NCI-H1105 (cell line): ENCODE measurements at regions not wholly inside any gene's neighbourhood (a gene's known extent, or its start where the extent isn't known, plus 50 kb on each side); places are given as distances from the start of the nearest gene placed in this dataset.
A peak's percentile ranks its signal among the peaks of the same experiment; 100 is the strongest.

Source experiments
- DNase-seq: peaks from one replicate; lab custom pipeline; 2025; lab: John Stamatoyannopoulos, UW

DNA sequence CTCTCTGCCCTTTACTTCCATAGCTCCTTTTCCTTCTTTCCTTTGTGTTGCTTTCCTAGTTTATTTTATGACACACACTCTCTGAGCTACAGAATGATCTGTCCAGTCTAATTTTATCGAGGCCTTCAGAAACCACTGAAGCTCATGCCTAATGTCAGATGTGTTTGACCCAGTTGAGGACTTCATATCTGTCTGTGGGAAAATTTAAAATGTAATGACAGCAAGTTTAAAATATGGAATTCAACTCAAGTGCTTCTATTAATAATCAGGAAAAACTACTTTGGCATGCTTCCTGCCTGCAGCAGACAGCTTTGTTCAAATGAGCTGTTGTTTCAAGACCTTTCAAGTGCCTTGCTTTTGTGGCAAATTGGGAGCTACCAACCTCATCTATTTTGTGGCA lies 261.8 kb upstream of the MTNR1B start:
- DNase-seq: peak; percentile 60

DNA sequence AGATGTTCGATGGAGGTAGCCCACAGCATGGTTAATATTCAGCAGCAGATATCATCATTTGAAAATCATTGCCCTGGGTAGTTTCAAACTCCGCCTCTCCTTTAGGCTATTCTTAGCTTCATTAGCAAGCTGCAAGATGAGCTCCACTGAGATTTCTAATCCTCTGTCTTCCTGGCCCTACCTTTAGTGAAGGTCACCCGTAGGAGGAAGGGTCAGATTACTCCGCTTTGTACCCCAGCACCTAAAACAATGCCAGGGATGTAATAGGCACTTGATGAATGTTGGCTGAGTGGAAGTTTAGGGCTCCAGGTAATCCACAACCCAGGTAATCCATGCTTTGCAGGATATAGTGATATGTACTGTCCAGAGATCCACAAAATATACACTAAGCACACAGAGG lies 260.1 kb upstream of the MTNR1B start:
- no peak for DNase-seq

DNA sequence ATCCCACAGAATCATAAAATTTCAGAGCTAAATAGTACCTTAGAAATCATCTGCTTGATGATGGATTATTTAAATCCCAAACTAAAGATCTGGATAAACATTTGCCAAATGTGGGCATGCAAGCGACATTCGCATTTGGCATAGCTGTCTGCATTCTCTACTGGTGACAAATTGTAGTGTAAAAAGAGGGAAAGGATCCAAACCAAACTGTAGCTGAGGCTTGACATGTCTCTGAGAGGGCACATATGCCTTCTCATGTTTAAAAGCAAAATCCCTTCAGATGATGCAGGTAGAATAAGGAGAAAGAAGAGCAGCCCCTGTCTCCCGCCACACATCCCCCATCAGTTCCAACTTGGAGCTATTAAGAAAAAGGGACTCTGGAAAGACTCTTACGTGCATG lies 257.5 kb upstream of the MTNR1B start:
- DNase-seq: no peak

DNA sequence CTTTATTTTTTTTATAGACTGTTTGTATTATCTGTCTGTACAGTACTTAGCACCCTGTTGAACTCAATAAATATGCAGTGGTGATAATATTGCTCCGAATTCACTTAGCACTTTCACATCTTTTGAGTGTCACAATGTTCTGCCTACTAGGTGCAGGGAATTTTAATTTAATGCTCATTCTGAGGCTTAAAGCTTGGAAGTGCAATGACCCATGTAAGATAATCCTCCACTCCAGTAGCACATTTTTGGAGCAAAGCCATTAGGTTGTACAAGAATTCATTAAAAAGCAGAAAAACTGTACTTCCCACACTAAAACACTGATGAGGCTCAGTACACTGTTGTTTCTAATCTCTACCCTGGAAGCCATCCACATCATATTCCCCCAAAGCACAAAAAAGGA lies 255.3 kb upstream of the MTNR1B start:
- no peak for DNase-seq

DNA sequence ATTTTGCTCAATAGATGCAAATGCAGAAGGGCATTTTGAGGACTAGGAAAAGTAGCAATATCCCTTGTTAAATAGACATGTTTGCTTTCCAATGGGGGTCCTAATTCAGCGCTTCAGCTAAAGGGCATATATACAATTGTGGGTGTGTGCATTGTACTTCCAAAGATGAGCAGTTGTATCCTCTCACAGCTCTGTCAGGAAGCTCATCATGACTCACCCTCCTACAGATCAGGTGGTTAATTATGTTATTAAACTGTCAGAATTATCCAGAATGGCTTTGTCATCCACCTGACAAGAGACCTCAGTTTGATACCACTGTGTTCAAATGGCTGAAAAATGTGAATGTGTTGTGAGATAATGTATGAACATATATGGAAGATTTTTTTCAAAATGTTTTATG lies 252.2 kb upstream of the MTNR1B start:
- no peak for DNase-seq

DNA sequence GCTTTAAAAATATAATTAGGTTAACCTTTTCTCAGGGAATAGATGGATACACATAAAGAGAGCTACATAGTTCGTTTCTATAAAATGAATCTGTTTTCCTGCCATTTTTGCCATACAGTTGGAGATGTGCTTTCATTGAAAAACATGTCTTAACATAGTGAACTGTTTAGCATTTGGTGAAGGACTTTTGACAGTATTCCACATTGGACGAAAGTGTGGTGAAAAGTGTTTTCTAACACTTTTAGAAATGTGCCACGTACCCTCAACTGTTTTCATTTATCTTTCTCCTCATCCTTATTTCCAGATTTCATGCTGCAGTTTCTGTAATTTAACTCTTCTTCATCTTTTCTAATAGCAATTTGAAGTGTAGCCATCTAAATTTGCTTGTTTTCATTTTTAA lies 249.1 kb upstream of the MTNR1B start:
- DNase-seq: no peak

DNA sequence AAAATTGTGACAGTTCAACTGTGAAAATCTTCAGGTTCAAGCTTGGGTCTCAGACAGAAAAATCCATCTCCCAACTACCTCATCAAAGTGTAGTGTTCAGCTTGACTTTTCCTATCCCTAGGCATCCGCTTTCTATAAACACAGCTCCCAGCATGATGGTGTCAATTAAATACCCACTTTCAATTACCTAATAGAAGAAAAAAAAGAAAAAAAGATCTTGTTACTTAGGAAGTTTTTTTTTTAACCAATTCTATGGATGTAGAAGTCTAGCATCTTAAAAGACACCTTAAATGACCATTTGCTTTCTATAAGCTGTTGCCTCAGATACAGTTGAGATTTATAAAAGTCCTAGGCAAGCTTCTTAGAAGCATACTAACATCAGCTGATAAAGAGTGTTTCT lies 244.1 kb upstream of the MTNR1B start:
- no peak for DNase-seq

DNA sequence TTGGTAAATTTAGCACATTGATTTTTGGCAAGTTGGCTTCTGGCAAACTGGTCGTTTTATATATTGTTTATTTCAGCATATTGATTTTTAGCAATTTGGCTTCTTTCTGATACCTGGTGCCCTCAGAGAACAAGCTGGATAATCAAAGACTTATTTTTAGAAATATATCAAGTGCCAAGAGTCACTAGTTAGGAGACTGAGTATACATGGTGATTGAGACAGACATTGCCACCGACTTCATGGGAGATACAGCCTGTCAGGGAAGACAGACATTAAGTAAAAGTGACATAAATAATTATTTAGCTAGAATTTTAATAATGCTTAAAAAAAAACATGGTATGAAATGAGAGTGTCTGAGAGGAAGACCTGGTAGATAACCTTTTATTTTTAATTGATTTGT lies 242.3 kb upstream of the MTNR1B start:
- no peak for DNase-seq

DNA sequence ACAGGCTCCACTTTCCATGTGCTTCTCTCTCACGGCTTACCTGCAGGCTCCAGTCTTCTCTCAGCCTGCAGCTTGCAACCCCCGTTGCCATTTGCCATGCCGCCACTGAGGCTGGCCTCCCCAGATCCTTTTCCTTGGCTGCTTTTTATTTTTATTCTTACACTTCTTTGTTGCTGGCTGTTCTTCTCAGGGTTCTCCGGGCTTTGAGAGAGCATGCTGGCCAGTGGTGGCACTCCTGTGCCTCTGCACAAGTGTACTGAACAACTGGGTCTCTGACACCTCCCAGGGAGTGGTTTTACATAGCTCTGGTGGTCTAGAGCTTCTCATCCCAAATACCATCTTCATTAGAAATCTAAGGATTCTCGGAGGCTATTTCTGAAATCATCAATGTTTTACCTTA lies 241.7 kb upstream of the MTNR1B start:
- DNase-seq: no peak

DNA sequence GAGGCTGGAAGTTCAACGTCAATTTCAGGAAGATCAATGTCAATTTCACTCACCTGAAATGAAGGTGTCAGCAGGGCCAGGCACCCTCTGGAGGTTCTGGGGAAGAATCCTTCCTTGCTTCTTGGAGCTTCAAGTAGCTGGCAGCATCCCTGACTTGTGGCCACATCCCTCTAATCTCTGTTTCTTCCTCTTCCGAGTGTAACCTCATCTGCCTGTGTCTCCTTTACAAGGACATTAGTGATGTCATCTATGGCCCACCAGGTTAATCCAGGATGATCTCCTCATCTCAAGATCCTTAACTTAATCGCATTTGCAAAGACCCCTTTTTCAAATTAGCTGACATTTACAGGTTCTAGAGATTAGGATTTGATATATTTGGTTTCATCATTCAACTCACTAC lies 240.8 kb upstream of the MTNR1B start:
- DNase-seq: no peak

DNA sequence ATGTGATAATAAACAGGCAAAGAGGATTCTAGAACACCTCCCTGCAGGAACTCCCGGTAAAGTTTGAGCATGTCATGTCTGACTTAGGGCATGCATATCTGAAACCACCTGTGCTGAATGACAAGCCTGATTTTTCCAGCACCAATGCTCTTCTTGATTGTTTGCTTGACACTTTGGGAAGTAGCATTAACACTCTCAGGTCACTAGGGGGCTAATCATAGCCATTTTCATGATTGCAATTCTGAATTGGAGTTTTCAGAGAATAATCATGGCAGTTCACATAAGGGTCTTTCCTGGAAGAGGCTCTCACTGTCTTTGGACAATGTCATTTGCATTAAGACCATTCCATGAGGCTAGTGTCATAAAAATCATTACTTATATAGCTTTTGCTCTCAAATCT lies 234.4 kb upstream of the MTNR1B start:
- no peak for DNase-seq

DNA sequence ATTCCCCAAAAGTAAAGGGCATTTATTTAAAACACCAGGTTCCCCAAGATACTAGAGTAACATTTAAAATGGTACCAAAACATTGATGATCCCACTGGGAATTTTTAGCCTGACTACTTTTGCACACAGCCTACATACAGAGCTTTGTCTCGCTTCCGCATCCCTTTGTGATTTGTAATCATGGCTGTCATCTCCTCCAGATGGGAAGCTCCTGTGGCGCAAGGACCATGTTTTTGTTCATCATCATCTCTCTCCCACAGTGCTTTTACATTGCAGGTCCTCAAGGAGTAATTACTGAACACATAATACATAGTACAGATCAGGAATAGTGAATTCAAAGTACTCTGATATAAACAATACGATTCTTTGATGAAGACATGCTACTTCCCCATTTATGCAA lies 231.2 kb upstream of the MTNR1B start:
- DNase-seq: no peak

DNA sequence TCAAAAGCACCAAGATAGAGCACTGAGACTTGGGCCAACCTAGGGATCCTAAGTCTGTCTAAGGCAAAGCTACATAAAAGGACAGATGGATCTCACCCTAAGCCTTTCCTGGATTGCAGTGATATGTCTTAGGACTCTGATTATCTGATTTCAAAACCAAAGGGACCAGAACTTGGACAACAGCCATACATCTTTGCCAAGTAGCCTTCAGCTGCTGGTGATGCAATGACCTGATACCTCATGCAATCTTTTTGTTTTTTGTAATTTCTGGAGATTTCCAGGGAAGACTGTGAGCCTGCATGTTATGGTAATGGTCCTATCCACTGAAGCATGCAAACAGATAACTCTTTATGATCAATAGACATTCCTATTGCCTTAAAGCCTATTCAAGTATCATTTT lies 230.4 kb upstream of the MTNR1B start:
- DNase-seq: no peak

DNA sequence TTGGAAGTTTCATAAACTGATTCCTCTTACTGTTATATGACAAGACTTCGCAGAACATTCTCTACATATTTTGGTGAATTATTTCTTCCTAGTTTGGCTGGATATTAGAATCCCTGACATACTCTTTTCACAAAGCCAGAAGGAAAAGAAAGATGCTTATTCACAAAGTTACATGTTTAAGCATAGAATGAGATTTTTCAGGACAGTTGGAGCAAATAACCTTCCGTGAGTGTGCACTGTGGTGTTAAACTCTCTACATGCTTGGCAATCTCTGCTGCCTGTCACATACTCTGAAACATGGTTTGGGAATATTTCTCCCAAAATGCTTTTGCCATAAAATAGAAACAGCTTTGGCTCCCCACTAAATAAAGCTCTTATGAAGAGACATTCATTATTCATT lies 230.0 kb upstream of the MTNR1B start:
- DNase-seq: no peak

DNA sequence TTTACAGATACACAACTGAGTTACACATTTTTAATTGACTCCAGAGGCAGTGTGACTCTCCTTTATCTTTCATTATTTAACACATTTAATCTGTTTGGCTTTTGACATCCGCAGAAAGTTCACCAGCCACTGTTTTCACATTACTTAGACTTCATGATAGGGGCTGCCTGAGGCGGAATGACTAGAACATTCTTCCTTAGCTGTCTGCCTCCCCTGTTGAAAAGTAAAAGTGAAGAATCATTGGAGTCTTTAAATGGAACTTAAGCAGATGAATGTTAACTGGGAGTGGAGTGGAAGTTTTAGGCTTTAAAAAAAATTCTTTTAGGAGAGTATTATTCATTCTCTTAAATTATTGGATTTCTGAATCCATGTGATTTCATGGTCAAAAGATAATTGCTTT lies 229.2 kb upstream of the MTNR1B start:
- DNase-seq: no peak

DNA sequence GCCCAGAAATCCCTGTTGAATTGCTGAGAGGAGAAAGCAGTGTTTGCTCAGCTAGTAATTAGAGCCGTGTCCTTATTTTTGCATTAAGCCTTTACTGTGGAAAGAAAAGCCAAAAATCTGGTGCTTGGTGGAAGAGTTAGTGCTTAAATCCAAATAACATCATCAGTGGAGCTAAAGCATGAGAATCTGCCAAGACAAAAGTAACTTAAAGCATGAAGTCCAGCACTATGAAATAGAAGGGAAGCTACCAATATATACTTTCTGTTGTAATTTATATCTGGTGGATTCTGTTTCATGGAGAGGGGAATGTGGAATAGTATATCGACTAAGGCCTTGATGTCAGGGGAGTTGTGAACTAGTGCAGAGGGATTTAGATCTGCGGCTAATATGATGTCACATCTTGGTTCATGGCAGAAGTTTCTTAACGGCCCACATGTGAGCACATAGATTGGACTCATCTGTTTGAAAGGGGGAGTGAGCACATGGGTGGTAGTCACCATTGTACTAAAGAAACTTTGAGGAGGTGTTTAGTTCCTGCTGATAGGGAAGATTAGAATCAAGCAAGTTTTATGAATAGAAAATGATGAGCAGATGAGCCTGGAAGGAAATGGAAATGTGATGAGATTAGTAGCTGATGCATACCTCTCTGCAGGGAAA lies 224.4 kb upstream of the MTNR1B start:
- no peak for DNase-seq

DNA sequence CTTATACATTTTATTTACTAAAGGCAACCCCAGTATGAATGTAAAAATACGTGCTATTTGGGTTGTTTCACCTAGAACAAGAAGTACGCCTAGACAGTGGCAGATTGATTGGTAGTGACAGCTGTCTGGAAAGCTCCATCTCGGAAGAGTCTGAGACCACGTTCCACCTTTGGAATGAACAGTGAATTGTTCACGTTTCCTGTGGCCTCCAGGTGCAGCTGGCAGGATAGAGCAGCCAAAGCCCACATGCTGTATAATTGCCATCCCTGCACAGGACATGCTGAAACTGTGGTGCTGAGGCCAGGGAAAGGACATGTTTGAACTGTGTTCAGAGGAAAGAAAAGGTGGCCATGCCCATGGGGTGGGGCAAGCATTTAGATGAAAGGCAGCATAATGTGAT lies 218.7 kb upstream of the MTNR1B start:
- no peak for DNase-seq

DNA sequence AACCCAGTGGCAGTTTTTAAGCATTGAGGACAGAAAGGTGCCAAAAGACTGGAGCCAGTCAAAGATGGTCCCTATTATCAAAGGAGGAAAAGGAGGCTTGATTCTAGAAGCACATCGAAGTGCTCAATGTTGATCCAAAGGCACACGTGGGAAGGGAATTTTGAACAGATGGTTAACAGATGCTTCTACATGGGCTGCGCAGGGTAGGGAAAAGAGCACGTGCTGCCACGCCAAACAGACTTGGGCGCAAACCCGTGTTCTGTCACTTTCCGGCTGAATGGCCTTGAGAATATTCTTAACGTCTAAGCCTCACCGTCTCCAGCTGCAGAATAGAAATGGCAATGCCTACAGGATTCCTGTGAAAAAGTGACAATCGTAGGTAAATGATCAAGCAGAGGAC lies 217.9 kb upstream of the MTNR1B start:
- no peak for DNase-seq

DNA sequence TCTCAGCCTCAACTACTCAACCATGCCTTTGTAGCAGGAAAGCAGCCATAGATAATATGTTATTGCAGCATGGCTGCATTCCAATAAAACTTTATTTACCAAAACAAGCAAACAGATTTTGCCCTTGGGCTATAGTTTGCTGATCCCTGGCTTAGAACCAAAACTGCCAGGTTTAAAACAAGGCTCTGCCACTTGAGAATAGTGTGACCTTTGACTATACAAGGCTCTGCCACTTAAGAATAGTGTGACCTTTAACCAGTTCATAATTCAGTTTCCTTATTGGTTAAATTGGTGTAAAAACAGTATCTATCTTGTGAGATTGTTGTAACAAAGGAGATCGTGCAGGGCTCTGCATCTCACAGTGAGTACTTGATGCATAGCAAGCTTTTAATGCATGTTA lies 217.3 kb upstream of the MTNR1B start:
- DNase-seq: no peak

DNA sequence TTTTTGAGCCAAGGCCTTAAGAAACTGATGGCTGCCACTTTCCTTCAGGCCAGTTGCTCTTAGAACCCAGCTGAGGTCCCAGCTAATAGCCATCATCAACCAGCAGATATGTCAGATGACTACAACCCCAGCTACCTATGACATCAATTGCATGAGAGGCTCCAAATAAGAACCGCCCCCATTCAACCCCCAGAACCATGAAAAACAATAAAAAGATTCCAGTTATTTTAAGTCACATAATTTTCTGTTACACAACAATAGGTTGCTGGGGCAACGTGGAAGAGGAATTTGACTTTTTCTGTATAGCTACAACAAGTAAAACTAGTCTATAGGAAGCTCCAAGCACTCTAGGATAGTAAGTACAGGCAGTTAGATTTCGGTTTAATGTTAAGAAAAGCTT lies 216.3 kb upstream of the MTNR1B start:
- DNase-seq: no peak

DNA sequence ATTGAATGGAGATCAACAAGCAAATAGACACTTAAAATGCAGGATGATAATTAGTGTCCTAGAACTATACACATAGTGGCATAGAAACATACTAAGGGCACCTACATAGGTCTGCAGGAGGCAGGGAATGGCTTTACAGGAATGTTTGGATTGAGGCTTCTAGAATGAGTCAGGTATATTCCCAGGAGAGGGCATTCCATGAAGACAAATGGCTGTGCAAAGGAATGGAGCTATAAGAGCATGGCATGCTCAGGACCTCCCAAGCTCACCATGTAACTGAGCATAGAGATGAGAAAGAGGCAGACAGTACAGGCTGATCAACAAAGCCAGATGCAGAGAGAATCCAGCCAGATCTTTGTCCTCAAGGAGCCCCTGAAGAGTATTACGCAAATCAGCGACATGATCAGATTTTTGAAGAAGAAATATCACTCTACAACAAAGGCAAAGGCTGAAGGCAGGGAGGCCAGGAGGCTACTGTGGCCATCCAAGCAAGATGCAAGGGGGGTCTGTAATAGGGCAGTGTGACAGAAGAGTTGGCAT lies 211.1 kb upstream of the MTNR1B start:
- DNase-seq: no peak

DNA sequence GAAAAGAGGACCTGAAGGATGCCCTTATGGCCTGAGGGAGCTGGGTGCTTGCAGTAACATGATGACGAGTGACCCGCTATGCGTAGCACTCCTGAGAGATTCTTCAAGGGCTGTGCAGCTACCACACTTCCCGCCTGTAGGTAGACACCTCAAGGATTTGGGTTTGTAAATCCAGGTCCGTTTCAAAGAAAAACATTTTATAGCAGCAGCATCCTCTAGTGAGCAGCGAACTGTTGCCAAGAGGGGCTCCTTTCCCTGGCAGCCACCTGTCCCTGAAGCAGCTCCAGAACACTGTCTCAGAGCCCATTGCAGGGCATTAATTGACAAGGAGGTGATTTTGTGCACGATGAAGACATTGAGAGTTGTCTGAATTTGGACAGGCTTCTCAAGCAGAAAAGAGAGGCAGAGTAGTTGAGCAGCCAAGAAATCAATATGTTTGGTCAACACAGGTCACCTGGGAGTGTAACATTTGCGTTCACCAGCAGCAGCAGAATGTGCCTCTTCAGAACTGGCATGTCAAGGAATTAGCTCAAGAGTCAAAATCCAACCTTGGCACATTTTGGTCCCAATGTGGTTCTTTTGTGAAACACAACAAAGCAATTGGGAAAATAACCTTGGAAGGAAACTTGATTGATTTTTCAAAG lies 209.8 kb upstream of the MTNR1B start:
- DNase-seq: no peak

DNA sequence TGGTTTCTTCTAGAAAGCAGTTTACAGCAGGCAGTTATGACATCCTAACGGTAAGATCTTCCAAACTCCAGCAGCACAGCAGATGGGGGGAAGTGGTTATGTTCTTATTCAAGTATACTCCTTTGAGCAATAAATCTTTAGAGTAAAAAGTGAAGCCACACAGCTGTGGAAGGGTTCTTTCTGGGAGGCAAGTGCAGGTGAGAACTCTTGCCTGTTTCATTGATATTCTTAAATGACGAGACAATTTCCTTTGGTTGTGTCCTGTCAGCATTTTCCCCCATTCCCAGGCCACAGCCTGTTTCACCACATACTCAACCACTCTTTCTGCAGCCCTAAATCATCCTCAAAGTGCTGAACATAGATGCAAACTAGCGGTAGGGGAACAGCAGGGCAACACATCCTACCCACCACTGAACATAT lies 207.3 kb upstream of the MTNR1B start:
- no peak for DNase-seq

DNA sequence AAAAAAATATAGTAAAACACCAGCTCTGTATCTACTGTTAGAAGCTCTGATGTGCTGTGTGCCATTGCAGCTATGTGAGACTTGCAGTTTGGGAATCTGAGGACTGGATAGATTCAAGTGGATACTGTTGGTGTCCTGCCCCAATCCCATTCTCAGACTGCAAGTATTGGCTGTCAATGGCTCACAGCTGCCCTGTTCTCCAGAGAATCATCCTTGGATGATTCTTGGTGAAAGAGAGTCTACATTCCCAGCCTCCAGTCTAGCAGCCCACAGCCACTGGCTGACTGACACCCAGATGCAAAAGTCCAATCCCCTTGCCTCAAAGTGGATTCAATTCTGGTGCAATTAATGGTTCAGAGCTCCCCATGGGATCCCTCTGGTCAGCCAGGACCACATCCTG lies 206.1 kb upstream of the MTNR1B start:
- DNase-seq: no peak
